Left kidney (tissue), 1 donor: ENCODE measurements at regions not wholly inside any gene's neighbourhood (a gene's known extent, or its start where the extent isn't known, plus 50 kb on each side); places are given as distances from the start of the nearest gene placed in this dataset.
"Not testable (repeated sequence)": the region's sequence is repeated elsewhere in the genome, so short reads cannot be mapped to it uniquely, and the experiment has no call there.

Experiments
- DNase-seq: peaks from one replicate; pipeline ENCODE4 v3.0.0-alpha.2; 2013

- no peak for DNase-seq
Measured at GRCh38 chr3:63719796-63720445, 67.4 kb downstream of the SNTN start.

DNA sequence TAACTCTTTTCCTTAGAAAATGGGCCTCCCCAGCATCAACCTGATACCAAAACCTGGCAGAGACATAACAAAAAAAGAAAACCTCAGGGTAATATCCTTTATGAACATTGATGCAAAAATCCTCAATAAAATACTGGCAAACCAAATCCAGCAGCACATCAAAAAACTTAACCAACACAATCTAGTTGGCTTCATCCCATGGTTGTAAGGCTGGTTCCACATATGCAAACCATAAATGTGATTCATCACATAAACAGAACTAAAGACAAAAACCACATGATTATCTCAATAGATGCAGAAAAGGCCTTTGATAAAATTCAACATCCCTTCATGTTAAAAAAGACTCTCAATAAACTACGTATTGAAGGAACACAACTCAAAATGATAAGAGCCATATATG lies 68.5 kb downstream of the SNTN start:
- DNase-seq, result not testable (repeated sequence)

DNA sequence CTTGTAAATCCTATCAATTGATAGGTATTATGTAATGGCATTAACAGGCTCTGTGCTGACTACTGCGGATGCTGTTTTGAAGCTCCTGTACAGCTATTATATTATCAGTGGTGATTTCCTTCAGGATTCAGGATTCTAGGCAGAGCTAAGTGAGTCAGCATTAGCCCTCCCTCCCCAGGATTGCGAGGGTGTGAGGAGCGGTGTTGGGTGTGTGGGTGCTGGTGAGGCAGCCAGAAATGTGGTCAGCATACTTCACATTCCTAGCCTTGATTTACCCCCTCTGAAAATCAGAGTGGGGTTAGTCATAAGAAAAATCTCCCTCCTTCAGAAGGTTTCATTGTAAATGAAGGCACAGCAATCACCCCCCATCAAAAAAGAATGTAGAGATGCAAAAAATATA lies 72.5 kb downstream of the SNTN start:
- no peak for DNase-seq

- DNase-seq, result no peak
Measured at GRCh38 chr3:63726656-63727055, 74.2 kb downstream of the SNTN start.

- DNase-seq, result no peak
Measured at GRCh38 chr3:63727233-63727632, 74.8 kb downstream of the SNTN start.

- DNase-seq, result no peak
Measured at GRCh38 chr3:63731866-63732265, 79.4 kb downstream of the SNTN start.

GRCh38 chr3:63733278-63733677 lies 80.8 kb downstream of the SNTN start:
- DNase-seq, result not testable (repeated sequence)

- not testable (repeated sequence) for DNase-seq
Measured at GRCh38 chr3:63734632-63735031, 82.2 kb downstream of the SNTN start.

DNA sequence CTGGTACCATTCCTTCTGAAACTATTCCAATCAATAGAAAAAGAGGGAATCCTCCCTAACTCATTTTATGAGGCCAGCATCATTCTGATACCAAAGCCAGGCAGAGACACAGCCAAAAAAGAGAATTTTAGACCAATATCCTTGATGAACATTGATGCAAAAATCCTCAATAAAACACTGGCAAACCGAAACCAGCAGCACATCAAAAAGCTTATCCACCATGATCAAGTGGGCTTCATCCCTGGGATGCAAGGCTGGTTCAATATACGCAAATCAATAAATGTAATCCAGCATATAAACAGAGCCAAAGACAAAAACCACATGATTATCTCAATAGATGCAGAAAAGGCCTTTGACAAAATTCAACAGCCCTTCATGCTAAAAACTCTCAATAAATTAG lies 82.3 kb upstream of the C3orf49 start:
- DNase-seq, result not testable (repeated sequence)

- DNase-seq, result not testable (repeated sequence)
Measured at GRCh38 chr3:63738577-63738976, 80.5 kb upstream of the C3orf49 start.

- DNase-seq, result no peak
Measured at GRCh38 chr3:63739474-63739873, 79.6 kb upstream of the C3orf49 start.

DNA sequence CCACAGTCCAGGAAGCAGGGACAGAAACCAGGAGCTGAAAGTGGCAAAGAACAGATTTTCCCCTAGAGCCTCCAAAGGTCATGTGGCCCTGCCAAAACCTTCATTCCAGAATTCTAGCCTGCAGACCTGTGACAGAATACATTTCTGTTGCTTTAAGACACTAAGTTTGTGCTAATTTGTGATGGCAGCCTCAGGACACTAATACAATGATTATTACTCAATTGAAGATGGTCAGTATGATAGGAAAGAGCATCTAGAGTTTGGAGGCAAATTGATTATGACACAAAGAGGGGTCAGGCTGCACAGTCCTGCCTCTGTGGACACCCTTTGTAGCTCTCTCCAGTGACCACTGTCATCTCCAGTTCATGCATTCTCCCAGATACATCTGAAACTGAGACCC lies 79.0 kb upstream of the C3orf49 start:
- no peak for DNase-seq

- not testable (repeated sequence) for DNase-seq
Measured at GRCh38 chr3:63744693-63745092, 74.4 kb upstream of the C3orf49 start.

DNA sequence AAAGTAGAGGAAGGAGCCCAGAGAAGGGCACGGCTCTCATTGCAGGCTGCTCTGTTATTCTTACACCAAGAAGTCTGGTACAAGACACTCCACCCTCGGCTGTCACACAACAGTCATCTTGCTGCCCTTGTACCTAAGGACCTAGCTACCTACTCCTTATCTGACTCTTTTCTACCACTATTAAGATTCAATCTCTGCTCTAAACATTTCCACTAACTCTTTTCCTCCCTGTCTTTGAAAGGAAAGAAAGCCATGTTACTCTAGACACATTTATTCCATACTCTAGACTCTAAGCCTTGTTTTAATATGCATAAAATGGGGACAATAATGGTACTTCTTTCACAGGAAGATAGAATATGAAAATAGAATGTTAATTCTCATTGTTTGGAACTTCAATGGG lies 73.3 kb upstream of the C3orf49 start:
- DNase-seq, result no peak

- DNase-seq, result no peak
Measured at GRCh38 chr3:63746211-63746610, 72.9 kb upstream of the C3orf49 start.

- DNase-seq, result no peak
Measured at GRCh38 chr3:63751459-63751858, 67.6 kb upstream of the C3orf49 start.

DNA sequence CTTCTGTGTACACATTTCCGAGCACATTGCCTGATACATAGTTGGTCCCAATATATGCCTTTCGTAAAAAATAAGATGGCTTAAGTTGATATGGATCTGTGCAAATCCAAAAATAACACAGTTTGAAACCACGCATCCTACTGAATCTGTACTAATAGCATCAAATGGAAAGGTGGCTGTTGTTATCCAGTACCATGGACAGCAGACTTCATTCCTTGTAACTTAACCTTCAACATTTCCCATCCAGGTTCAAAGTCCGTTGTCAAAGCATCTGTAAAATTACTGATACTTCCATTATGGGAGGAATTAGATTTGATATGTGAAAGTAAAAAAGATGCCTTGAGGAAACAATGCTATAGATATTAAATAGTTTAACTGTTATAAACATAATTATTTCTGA lies 65.5 kb upstream of the C3orf49 start:
- DNase-seq, result peak; percentile 53

- DNase-seq, result no peak
Measured at GRCh38 chr3:63753995-63754394, 65.1 kb upstream of the C3orf49 start.

DNA sequence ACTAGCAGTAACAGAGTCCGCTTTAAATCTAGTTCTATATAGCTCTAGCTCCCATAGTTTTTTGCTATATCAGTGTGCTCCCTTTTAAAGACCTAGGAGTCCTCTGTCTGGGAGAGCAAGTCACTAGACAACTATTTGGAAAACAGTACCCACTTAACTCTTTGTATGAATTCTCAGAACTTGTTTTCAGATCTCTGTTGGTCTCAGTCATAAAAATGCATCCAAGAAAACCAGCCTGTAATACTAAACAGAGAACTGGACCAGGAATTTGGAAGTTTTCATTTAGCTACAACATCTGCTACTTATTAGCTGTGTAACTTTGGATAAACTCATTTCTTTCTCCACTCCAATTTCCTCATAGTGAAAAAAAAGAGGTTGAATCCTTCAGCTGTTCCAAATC lies 56.9 kb upstream of the C3orf49 start:
- no peak for DNase-seq

GRCh38 chr3:63762934-63763550 lies 56.1 kb upstream of the C3orf49 start:
- no peak for DNase-seq

DNA sequence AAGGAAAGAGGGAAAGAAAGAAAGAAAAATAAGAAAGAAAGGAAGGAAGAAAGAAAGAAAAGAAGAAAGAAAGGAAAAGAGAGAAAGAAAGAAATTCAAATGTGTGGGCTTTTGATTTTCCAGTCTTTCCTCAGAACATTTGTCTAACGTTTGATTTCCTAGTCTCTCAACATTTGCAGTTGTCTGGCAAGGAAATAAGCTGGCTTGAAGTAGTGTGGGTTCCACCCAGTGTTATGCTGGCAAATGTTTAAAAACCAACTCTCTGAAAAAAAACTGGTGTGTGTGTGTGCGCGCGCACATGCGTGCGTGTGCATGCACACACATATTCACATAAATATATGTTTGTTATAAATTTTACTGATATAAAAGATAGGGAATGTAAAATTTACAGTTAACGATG lies 54.6 kb upstream of the C3orf49 start:
- DNase-seq, result no peak

GRCh38 chr3:63766261-63766660 lies 52.8 kb upstream of the C3orf49 start:
- DNase-seq, result no peak

GRCh38 chr3:63768386-63768785 lies 50.7 kb upstream of the C3orf49 start:
- DNase-seq, result no peak

DNA sequence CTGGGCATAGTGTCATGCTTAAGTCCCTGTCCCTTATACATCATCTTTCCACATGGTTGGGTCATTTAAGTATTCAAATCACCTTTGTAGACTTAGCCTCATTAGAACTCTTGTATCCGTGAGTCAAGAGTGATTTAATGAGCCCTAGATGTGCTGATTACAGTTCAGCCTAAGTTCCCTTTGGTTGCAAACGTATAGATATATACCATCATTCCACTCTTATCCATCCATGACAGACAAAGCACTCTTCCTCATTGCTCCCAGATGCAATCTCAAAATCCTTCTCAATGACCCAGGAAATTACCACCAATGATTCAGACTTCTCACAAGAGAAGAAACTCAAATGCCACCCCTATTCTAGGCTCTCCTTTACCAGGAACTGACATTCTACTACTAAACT lies 50.2 kb upstream of the C3orf49 start:
- DNase-seq, result no peak
